H1 (cell line): ENCODE measurements at regions not wholly inside any gene's neighbourhood (a gene's known extent, or its start where the extent isn't known, plus 50 kb on each side); places are given as distances from the start of the nearest gene placed in this dataset.

Experiments used
- CHD2 ChIP-seq: IDR thresholded peaks from 2 replicates; pipeline ENCODE4 v1.6.1; 2012; ENCODE audit warnings: low read length, improper control_type of control experiment
- EP300 ChIP-seq, 2 experiments: IDR thresholded peaks; 1 replicate in 1 of 2; 2 replicates in 1 of 2; pipeline ENCODE4 v1.6.1; 2011 to 2012; ENCODE audit warnings: low read depth in 2 of 2, low read length in 2 of 2, mild to moderate bottlenecking in 2 of 2, borderline replicate concordance in 1 of 2, inconsistent platforms in 1 of 2, moderate library complexity in 1 of 2
- JUND ChIP-seq: IDR thresholded peaks from 2 replicates; pipeline ENCODE4 v1.6.1; 2011; ENCODE audit warnings: mild to moderate bottlenecking, improper control_type of control experiment, low read length
- POLR2A ChIP-seq, 2 experiments: IDR thresholded peaks; 1 replicate in 1 of 2; 2 replicates in 1 of 2; pipeline ENCODE4 v1.6.1; 2011; ENCODE audit warnings: low read depth in 2 of 2, low read length in 2 of 2, mild to moderate bottlenecking in 2 of 2; ENCODE audit errors: control extremely low read depth in 1 of 2
- RAD21 ChIP-seq, 2 experiments: IDR thresholded peaks in 1 of 2; conservative IDR thresholded peaks in 1 of 2; 2 replicates each; pipeline ENCODE4 v1.6.1; 2011; ENCODE audit warnings: low read depth in 2 of 2, low read length in 2 of 2, improper control_type of control experiment in 1 of 2, inconsistent platforms in 1 of 2, mild to moderate bottlenecking in 1 of 2, moderate library complexity in 1 of 2
- RFX5 ChIP-seq: IDR thresholded peaks from 2 replicates; pipeline ENCODE4 v1.6.1; 2011; ENCODE audit warnings: low read depth, low read length, improper control_type of control experiment, borderline replicate concordance
- SP1 ChIP-seq: IDR thresholded peaks from 2 replicates; pipeline ENCODE4 v1.6.1; 2011; ENCODE audit warnings: low read depth, low read length
- ZNF274 ChIP-seq: IDR thresholded peaks from 2 replicates; pipeline ENCODE4 v1.7.0; 2012; ENCODE audit warnings: low read length, borderline replicate concordance; ENCODE audit errors: extremely low read depth
- TF ChIP-seq, protein P1 (sequence below), 3 experiments: IDR thresholded peaks; 1 replicate in 2 of 3; 2 replicates in 1 of 3; pipeline versions ENCODE4 v1.5.1 to v1.6.1; 2011; ENCODE audit warnings: low read length in 3 of 3, mild to moderate bottlenecking in 3 of 3, inconsistent platforms in 2 of 3, low read depth in 1 of 3, moderate library complexity in 1 of 3; ENCODE audit not compliant: insufficient read depth in 1 of 3; ENCODE audit errors: control extremely low read depth in 1 of 3

DNA sequence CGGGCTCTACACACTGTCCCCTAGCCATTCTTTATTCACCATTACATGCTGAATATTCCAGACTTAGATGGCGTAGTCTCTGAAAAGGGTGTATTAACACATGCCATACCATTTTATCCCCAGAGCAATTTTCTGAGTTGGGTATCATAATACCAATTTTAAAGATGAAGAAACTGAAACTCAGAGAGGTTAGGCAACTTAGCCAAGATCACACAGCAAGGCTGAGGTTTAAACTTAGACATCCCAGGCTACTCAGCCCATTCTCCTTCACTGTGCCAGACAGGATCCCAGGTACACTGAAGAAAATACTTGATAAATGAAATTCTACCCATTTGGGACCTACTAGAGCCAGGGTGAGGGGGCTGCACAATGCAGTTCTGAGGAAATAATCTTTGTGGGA lies 67.4 kb upstream of the ARHGAP36 start:
- no peak for TF ChIP-seq ZNF274
- no peak for TF ChIP-seq CHD2
- no peak for TF ChIP-seq RFX5
- no peak for TF ChIP-seq POLR2A (IDR thresholded peaks at IDR 0.05; ENCODE audit: control extremely low read depth in 1 of 2, low read depth in 2 of 2, low read length in 2 of 2)
- TF ChIP-seq EP300 (IDR thresholded peaks at IDR 0.05; ENCODE audit: borderline replicate concordance in 1 of 2, low read depth in 2 of 2, low read length in 2 of 2): no peak
- TF ChIP-seq SP1: no peak
- TF ChIP-seq JUND: no peak
- no peak for TF ChIP-seq RAD21 (IDR thresholded peaks at IDR 0.05 in 1 of 2, conservative IDR thresholded peaks at IDR 0.05 in 1 of 2; ENCODE audit: low read depth in 2 of 2, low read length in 2 of 2)
- TF ChIP-seq, protein P1, sequence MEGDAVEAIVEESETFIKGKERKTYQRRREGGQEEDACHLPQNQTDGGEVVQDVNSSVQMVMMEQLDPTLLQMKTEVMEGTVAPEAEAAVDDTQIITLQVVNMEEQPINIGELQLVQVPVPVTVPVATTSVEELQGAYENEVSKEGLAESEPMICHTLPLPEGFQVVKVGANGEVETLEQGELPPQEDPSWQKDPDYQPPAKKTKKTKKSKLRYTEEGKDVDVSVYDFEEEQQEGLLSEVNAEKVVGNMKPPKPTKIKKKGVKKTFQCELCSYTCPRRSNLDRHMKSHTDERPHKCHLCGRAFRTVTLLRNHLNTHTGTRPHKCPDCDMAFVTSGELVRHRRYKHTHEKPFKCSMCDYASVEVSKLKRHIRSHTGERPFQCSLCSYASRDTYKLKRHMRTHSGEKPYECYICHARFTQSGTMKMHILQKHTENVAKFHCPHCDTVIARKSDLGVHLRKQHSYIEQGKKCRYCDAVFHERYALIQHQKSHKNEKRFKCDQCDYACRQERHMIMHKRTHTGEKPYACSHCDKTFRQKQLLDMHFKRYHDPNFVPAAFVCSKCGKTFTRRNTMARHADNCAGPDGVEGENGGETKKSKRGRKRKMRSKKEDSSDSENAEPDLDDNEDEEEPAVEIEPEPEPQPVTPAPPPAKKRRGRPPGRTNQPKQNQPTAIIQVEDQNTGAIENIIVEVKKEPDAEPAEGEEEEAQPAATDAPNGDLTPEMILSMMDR (IDR thresholded peaks at IDR 0.05; ENCODE audit: control extremely low read depth in 1 of 3, insufficient read depth in 1 of 3, low read depth in 1 of 3, low read length in 3 of 3): no peak
